H9 (cell line): ENCODE measurements at regions not wholly inside any gene's neighbourhood (a gene's known extent, or its start where the extent isn't known, plus 50 kb on each side); places are given as distances from the start of the nearest gene placed in this dataset.

Experiments
- DNase-seq: peaks from one replicate; pipeline ENCODE4 v3.0.0-alpha.2; 2017
- H2AFZ ChIP-seq: one replicate; pipeline ENCODE4 v1.6.1; 2013; ENCODE audit warnings: mild to moderate bottlenecking, low read length, control low read depth, moderate library complexity
- H2AK5ac ChIP-seq: 2 replicates; pipeline ENCODE4 v1.6.1; 2013; ENCODE audit warnings: low read length, control low read depth, mixed read lengths; ENCODE audit not compliant: insufficient read length
- H2BK120ac ChIP-seq: one replicate; pipeline ENCODE4 v1.6.1; 2013; ENCODE audit warnings: low read depth, mild to moderate bottlenecking, low read length, control low read depth, inconsistent platforms; ENCODE audit not compliant: poor library complexity, severe bottlenecking
- H2BK12ac ChIP-seq: 2 replicates; pipeline ENCODE4 v1.6.1; 2013; ENCODE audit warnings: low read length, control low read depth, mixed read lengths, low read depth; ENCODE audit not compliant: insufficient read length
- H2BK15ac ChIP-seq: 2 replicates; pipeline ENCODE4 v1.6.1; 2013; ENCODE audit warnings: low read depth, low read length, control low read depth
- H2BK20ac ChIP-seq: one replicate; pipeline ENCODE4 v1.6.1; 2013; ENCODE audit warnings: low read depth, mild to moderate bottlenecking, low read length, control low read depth, inconsistent platforms; ENCODE audit not compliant: poor library complexity, severe bottlenecking
- H2BK5ac ChIP-seq: 2 replicates; pipeline ENCODE4 v1.6.1; 2013; ENCODE audit warnings: low read length, control low read depth, mixed read lengths; ENCODE audit not compliant: insufficient read length
- H3K14ac ChIP-seq: 2 replicates; pipeline ENCODE4 v1.6.1; 2013; ENCODE audit warnings: low read length, control low read depth; ENCODE audit not compliant: insufficient read depth
- H3K18ac ChIP-seq: 2 replicates; pipeline ENCODE4 v1.6.1; 2013; ENCODE audit warnings: low read depth, mild to moderate bottlenecking, mixed read lengths, low read length, control low read depth; ENCODE audit not compliant: insufficient read length
- H3K23ac ChIP-seq: 2 replicates; pipeline ENCODE4 v1.6.1; 2013; ENCODE audit warnings: low read length, control low read depth, mixed read lengths, low read depth; ENCODE audit not compliant: insufficient read length
- H3K23me2 ChIP-seq: 2 replicates; pipeline ENCODE4 v1.6.1; 2013; ENCODE audit warnings: low read depth, mild to moderate bottlenecking, mixed read lengths, low read length, control low read depth; ENCODE audit not compliant: insufficient read length, poor library complexity, severe bottlenecking
- H3K27ac ChIP-seq: 2 replicates; pipeline ENCODE4 v1.5.1; 2013; ENCODE audit warnings: low read length, control low read depth, mixed read lengths, low read depth; ENCODE audit not compliant: insufficient read length
- H3K27me3 ChIP-seq: 2 replicates; pipeline ENCODE4 v1.6.1; 2013; ENCODE audit warnings: low read length, control low read depth, inconsistent platforms; ENCODE audit not compliant: insufficient read depth
- H3K4ac ChIP-seq: 2 replicates; pipeline ENCODE4 v1.6.1; 2013; ENCODE audit warnings: low read depth, mild to moderate bottlenecking, control low read depth, inconsistent platforms, low read length, moderate library complexity
- H3K4me1 ChIP-seq: 2 replicates; pipeline ENCODE4 v1.6.1; 2013; ENCODE audit warnings: low read length, control low read depth, inconsistent platforms; ENCODE audit not compliant: insufficient read depth
- H3K4me2 ChIP-seq: 2 replicates; pipeline ENCODE4 v1.6.1; 2013; ENCODE audit warnings: low read length, control low read depth, mixed read lengths; ENCODE audit not compliant: insufficient read length, insufficient read depth
- H3K56ac ChIP-seq: 2 replicates; pipeline ENCODE4 v1.6.1; 2013; ENCODE audit warnings: low read depth, mild to moderate bottlenecking, mixed read lengths, low read length, control low read depth; ENCODE audit not compliant: insufficient read length
- H3K79me1 ChIP-seq: 2 replicates; pipeline ENCODE4 v1.6.1; 2013; ENCODE audit warnings: low read depth, mild to moderate bottlenecking, moderate library complexity, low read length, control low read depth, inconsistent platforms; ENCODE audit not compliant: insufficient read depth, poor library complexity, severe bottlenecking
- H3K79me2 ChIP-seq: 2 replicates; pipeline ENCODE4 v1.6.1; 2013; ENCODE audit warnings: low read length, control low read depth, inconsistent platforms; ENCODE audit not compliant: insufficient read depth
- H3K9ac ChIP-seq: 2 replicates; pipeline ENCODE4 v1.6.1; 2013; ENCODE audit warnings: low read length, control low read depth, mixed read lengths; ENCODE audit not compliant: insufficient read length; ENCODE audit errors: extremely low read depth
- H3K9me3 ChIP-seq: one replicate; pipeline ENCODE4 v1.6.1; 2013; ENCODE audit warnings: low read depth, low read length, inconsistent platforms; ENCODE audit not compliant: control insufficient read depth
- H3T11ph ChIP-seq: one replicate; pipeline ENCODE4 v1.6.1; 2013; ENCODE audit warnings: mild to moderate bottlenecking, low read length, control low read depth, inconsistent platforms
- H4K20me1 ChIP-seq: one replicate; pipeline ENCODE4 v1.6.1; 2013; ENCODE audit not compliant: control insufficient read depth, insufficient read length, insufficient read depth
- H4K5ac ChIP-seq: 2 replicates; pipeline ENCODE4 v1.6.1; 2013; ENCODE audit warnings: low read depth, mild to moderate bottlenecking, mixed read lengths, low read length, control low read depth; ENCODE audit not compliant: insufficient read length
- H4K8ac ChIP-seq: replicated peaks from 2 replicates; pipeline ENCODE4 v1.6.1; 2013; ENCODE audit warnings: low read length, control low read depth, mixed read lengths, low read depth; ENCODE audit not compliant: insufficient read length
- H4K91ac ChIP-seq: 2 replicates; pipeline ENCODE4 v1.6.1; 2013; ENCODE audit warnings: low read depth, mild to moderate bottlenecking, moderate library complexity, mixed read lengths, low read length, control low read depth; ENCODE audit not compliant: insufficient read length
- H3K27ac Mint-ChIP-seq, 3 experiments: 2 replicates in 2 of 3; 3 replicates in 1 of 3; pipeline ENCODE4 v1.8.0; 2020 to 2021; ENCODE audit warnings: mixed read lengths in 3 of 3, mild to moderate bottlenecking in 1 of 3, moderate library complexity in 1 of 3
- H3K27me3 Mint-ChIP-seq: 2 replicates; pipeline ENCODE4 v1.8.0; 2021; ENCODE audit warnings: low read depth, mild to moderate bottlenecking, moderate library complexity, mixed read lengths
- H3K36me3 Mint-ChIP-seq, 3 experiments: 2 replicates in 2 of 3; 3 replicates in 1 of 3; pipeline ENCODE4 v1.8.0; 2020 to 2021; ENCODE audit warnings: low read depth in 3 of 3, mixed read lengths in 3 of 3; ENCODE audit not compliant: insufficient read depth in 1 of 3
- H3K4me1 Mint-ChIP-seq, 2 experiments: 2 replicates each; pipeline ENCODE4 v1.8.0; 2020; ENCODE audit warnings: mixed read lengths in 2 of 2
- H3K4me3 Mint-ChIP-seq, 2 experiments: 2 replicates in 1 of 2; 3 replicates in 1 of 2; pipeline ENCODE4 v1.8.0; 2020 to 2021; ENCODE audit warnings: mild to moderate bottlenecking in 2 of 2, mixed read lengths in 2 of 2, moderate library complexity in 1 of 2
- H3K9me3 Mint-ChIP-seq, 2 experiments: 2 replicates in 1 of 2; 3 replicates in 1 of 2; pipeline ENCODE4 v1.8.0; 2020; ENCODE audit warnings: mild to moderate bottlenecking in 2 of 2, mixed read lengths in 2 of 2, moderate library complexity in 1 of 2
- WGBS: extraction: QIAGEN DNeasy Blood & Tissue Kit; methylation state at CpG from one replicate; pipeline ENCODE4 v1.1.7; 2013; ENCODE audit warnings: missing lambda C conversion rate, low lambda C conversion rate, mixed read lengths; ENCODE audit not compliant: insufficient read length; ENCODE audit errors: extremely low coverage; 5-methylcytosine and 5-hydroxymethylcytosine counted together
- TF ChIP-seq, protein P1 (sequence below): fragments of 200-600 bp; sonication (generic); conservative IDR thresholded peaks from 3 replicates; pipeline ENCODE4 v1.8.0; 2021; ENCODE audit warnings: antibody characterized with exemption, mild to moderate bottlenecking

- no peak overlapping the region for H3K23ac ChIP-seq
- H2BK12ac ChIP-seq, result no peak overlapping the region
- no peak overlapping the region for H2BK120ac ChIP-seq
- no peaks in the 10 kb centered on the region for H3K79me2 ChIP-seq
- no peaks in the 10 kb centered on the region for H3K23me2 ChIP-seq
- H4K5ac ChIP-seq, result no peak overlapping the region
- H2BK5ac ChIP-seq, result no peak overlapping the region
- no peaks in the 10 kb centered on the region for H4K20me1 ChIP-seq
- Mint-ChIP-seq H3K36me3 (peaks cover 0 to 3% (median 2%) of the 10 kb centered on the region in 3 experiments; a peak in 2 of 7 replicates), H3K4me1 (peaks cover 30 to 32% of the 10 kb centered on the region in 2 experiments), H3K9me3 (peaks cover 2% of the 10 kb centered on the region in 2 experiments; a peak in 4 of 5 replicates), H3K4me3 (no peak overlapping the region), H3K27ac (peak overlapping the region; percentile 70 to 88 (median 74); a peak in 3 of 7 replicates), H3K27me3 (no peaks in the 10 kb centered on the region)
- no peaks in the 10 kb centered on the region for H3K27me3 ChIP-seq
- no peak overlapping the region for H3K14ac ChIP-seq
- no peak for DNase-seq
- H3K79me1 ChIP-seq, result no peaks in the 10 kb centered on the region
- no peak overlapping the region for H3K4ac ChIP-seq
- no peak overlapping the region for H3K9ac ChIP-seq
- no peak overlapping the region for H4K91ac ChIP-seq
- no peaks in the 10 kb centered on the region; the same call in 1 of the 2 replicates for H3K4me1 ChIP-seq
- no peak overlapping the region for H3K27ac ChIP-seq
- TF ChIP-seq, protein P1, sequence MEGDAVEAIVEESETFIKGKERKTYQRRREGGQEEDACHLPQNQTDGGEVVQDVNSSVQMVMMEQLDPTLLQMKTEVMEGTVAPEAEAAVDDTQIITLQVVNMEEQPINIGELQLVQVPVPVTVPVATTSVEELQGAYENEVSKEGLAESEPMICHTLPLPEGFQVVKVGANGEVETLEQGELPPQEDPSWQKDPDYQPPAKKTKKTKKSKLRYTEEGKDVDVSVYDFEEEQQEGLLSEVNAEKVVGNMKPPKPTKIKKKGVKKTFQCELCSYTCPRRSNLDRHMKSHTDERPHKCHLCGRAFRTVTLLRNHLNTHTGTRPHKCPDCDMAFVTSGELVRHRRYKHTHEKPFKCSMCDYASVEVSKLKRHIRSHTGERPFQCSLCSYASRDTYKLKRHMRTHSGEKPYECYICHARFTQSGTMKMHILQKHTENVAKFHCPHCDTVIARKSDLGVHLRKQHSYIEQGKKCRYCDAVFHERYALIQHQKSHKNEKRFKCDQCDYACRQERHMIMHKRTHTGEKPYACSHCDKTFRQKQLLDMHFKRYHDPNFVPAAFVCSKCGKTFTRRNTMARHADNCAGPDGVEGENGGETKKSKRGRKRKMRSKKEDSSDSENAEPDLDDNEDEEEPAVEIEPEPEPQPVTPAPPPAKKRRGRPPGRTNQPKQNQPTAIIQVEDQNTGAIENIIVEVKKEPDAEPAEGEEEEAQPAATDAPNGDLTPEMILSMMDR, result no peak
- no peak overlapping the region for H3K56ac ChIP-seq
- no peak overlapping the region for H2BK20ac ChIP-seq
- H2AFZ ChIP-seq, result no peak overlapping the region
- H3K4me2 ChIP-seq, result no peak overlapping the region
- no peak overlapping the region for H2AK5ac ChIP-seq
- no peaks in the 10 kb centered on the region for H3K9me3 ChIP-seq
- no peak overlapping the region for H3T11ph ChIP-seq
- no peak overlapping the region for H2BK15ac ChIP-seq
- no peak overlapping the region for H3K18ac ChIP-seq
- no peak overlapping the region for H4K8ac ChIP-seq
- no CpG with 5 or more reads among the region's 4 CpGs for WGBS
These were observed 321.1 kb downstream of the ZIC1 start for GRCh38 chr3:147730284-147730683.
